Activated CD8-positive, alpha-beta memory T cell treated with anti-CD3 and anti-CD28 coated beads, Interleukin-2, amount 50 U/mL, for 48 hours (primary cell): ENCODE measurements at regions not wholly inside any gene's neighbourhood (a gene's known extent, or its start where the extent isn't known, plus 50 kb on each side); places are given as distances from the start of the nearest gene placed in this dataset.
"Not testable (repeated sequence)": the region's sequence is repeated elsewhere in the genome, so short reads cannot be mapped to it uniquely, and the experiment has no call there.

Experiments used
- DNase-seq: peaks from one replicate; pipeline ENCODE4 v3.0.0-alpha.2; 2020

- DNase-seq = no peak
These were observed 264.5 kb upstream of the PIK3C3 start for GRCh38 chr18:41690332-41691127.

- no peak for DNase-seq
These were observed 267.9 kb upstream of the PIK3C3 start for GRCh38 chr18:41687138-41687537.

DNA sequence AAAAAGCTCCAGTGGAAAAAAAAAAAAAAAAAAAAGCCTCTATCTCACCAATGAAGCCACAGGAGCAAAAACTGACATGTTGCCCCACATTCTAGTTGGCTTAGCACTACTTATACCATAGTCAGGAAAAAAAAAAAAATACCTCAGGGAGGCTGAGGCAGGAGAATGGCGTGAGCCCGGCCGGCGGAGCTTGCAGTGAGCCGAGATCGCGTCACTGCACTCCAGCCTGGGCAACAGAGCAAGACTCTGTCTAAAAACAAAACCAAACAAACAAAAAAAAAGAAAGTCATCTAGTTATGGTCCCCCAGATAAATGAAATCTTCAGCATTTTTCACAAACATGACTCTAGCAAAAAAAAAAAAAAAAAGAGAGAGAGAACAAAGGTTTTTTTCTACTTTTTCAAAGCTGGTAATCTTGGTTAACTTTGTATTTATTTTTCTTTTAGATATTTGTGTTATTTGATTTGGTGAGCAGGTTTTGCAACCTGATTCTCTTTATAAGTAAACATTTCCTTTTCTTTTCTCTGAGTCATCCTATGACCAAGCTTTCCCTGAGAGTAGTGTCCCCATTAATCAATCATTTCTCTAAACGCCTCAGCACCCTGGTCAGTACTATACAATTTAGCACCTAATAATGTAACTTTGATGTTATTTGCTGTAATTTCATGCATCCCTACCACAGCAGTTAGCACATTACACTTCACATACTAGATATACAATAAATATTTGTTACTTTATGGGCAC lies 273.7 kb upstream of the PIK3C3 start:
- DNase-seq = no peak

- no peak for DNase-seq
These were observed 280.5 kb upstream of the PIK3C3 start for GRCh38 chr18:41674506-41674905.

DNA sequence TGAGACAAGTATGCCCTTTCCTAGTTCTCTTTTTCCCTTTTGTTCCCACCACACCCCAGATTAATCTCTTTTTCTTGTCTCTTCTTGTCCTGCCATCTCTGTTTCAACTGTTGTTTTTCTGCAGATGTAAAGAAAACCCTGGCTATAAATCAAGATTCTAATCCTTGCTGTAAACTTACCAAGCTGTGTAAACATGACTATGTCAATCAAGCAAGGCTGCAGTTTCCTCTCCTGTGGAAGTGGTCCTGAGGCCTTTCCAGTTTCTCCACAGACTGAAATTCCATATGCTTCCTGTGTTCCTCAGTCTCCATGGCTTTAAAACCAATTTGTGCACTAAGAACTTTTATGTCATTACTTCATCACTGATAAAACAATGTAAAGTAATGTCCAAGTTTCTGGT lies 288.8 kb upstream of the PIK3C3 start:
- DNase-seq = no peak

- DNase-seq = no peak
These were observed 289.8 kb upstream of the PIK3C3 start for GRCh38 chr18:41665210-41665609.

GRCh38 chr18:41660654-41661053 lies 294.4 kb upstream of the PIK3C3 start:
- no peak for DNase-seq

DNA sequence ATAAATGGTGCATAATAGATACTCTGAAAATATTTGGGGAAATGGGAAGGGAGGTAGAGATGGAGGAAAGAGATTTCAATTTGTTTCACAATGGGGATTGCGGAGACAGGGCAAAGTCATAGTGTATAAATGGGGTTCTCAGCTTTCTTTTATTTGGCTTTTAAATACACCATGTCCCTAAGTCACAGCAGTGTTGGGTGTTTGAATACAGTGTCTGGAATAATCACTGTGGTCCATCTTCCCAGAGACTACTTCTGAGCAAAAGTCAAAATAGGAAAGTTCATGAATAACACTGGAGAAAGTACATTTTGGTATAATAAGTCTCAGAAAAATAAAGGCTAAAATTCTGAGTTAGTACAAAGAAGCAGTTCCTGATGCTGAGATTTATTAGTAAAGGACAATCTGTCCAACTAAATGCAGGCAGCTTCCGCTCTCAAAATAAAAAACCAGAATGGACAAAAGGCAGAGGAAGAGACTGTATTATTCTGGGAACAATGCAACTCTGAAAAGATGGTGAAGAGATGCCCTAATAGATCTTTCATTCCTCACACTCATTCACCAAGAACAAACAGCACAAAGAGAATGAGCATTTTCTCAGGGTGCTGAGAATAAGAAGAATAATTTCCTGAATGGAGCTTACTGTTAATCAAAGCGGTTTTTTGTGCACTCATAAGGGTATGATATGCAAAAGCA lies 295.4 kb upstream of the PIK3C3 start:
- no peak for DNase-seq

- no peak for DNase-seq
These were observed 297.8 kb upstream of the PIK3C3 start for GRCh38 chr18:41657189-41657588.

GRCh38 chr18:41655074-41655473 lies 300.0 kb upstream of the PIK3C3 start:
- DNase-seq = no peak

GRCh38 chr18:41647914-41648313 lies 307.1 kb upstream of the PIK3C3 start:
- DNase-seq = no peak

- DNase-seq = no peak
These were observed 308.0 kb upstream of the PIK3C3 start for GRCh38 chr18:41646915-41647620.

DNA sequence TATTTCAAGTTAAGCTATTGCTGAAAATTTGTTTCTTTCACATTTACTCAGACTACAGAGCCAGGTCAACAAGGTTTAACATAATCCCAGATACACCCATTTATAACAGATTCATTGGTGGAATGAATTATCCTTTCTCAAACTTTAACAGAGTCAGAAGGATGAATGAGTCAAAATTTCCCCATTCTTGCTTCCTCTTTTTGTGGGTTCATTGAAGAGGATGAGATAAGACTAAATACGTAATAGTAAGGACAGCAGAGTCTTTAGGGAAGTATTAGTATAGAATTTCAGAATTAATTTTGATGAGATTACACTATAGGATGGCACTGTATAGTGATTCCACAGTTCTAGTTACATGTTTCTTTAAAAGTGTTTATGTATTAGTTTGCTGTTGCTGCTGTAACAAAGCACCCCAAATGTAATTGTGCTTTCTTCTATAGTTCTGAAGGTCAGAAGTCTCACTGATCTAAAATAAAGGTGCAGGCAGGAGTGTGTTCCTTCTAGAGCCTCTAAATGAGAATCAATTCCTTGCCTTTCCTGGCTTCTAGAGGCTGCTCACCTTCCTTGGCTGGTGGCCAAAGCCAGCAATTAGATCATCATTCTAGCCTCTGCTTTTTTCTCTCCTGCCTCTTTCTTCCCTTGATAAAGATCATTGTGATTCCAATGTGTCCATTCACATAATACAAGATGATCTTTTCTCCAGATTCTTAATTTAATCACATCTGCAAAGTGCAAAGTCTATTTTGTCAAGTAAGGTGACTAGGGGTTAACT lies 309.3 kb upstream of the PIK3C3 start:
- no peak for DNase-seq

- no peak for DNase-seq
These were observed 310.6 kb upstream of the PIK3C3 start for GRCh38 chr18:41644466-41644865.

GRCh38 chr18:41643427-41643826 lies 311.6 kb upstream of the PIK3C3 start:
- DNase-seq = no peak

- DNase-seq = no peak
These were observed 312.3 kb upstream of the PIK3C3 start for GRCh38 chr18:41642756-41643155.

DNA sequence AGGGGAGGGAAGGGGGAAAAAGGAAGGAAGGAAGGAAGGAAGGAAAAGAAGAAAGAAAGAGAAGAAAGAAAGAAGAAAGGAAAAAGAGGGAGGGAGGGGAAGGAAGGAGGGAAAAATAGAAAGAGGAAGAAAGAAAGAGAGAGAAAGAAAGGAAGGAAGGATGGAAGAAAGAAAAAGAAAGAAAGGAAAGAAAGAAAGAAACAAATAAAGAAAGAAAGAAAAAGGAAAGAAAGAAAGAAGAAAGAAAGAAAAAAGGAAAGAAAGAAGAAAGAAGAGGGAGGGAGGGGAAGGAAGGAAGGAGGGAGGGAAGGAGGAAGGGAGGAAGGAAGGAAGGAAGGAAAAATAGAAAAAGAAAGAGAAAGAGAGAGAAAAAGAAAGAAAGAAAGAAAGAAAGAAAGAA lies 315.8 kb upstream of the PIK3C3 start:
- no peak for DNase-seq

DNA sequence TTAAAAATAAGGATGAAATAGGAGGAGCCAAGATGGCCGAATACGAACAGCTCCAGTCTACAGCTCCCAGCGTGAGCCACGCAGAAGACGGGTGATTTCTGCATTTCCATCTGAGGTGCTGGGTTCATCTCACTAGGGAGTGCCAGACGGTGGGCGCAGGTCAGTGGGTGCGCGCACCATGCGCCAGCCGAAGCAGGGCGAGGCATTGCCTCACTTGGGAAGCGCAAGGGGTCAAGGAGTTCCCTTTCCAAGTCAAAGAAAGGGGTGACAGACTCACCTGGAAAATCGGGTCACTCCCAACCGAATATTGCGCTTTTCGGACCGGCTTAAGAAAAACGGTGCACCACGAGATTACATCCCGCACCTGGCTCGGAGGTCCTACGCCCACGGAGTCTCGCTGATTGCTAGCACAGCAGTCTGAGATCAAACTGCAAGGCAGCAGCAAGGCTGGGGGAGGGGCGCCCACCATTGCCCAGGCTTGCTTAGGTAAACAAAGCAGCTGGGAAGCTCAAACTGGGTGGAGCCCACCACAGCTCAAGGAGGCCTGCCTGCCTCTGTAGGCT lies 323.2 kb upstream of the PIK3C3 start:
- DNase-seq = not testable (repeated sequence)

DNA sequence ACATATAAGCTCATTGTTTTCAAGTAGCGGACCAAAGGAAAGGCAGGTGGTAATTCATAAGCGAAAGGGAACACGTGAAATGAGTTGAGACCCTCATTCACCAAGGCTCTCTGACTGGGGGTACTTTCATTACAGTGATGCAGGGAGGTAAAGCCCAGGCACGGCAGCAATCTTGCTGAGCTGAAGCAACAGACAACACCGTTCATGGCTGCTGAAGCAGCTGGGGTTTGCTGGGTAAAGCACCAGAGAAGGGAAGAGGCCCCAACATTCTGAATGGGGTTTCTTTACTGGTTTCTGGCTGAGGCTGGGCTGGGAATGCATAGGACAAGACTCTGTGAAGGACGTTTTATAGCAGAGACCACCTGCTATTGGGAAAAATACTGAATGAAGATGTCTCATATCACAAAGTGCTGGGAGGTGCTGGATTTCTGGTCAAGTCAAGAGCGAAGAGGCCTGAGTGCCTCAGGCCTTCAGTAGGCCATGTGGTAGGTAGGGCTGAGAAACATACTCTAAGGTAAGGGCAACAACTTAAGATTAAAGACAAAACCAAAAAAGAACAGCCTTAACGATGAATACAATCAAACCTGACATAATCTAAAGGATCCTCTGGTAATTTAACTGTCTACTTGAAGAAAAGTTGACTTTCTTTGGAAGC lies 324.7 kb upstream of the PIK3C3 start:
- DNase-seq = no peak

GRCh38 chr18:41624460-41624859 lies 330.6 kb upstream of the PIK3C3 start:
- no peak for DNase-seq

GRCh38 chr18:41621177-41621576 lies 333.9 kb upstream of the PIK3C3 start:
- no peak for DNase-seq
